HG02885 (cell line): ENCODE measurements at regions not wholly inside any gene's neighbourhood (a gene's known extent, or its start where the extent isn't known, plus 50 kb on each side); places are given as distances from the start of the nearest gene placed in this dataset.

Source experiments
- ATAC-seq: cut with Tn5 transposase; IDR thresholded peaks from one replicate; pipeline ENCODE4 v1.9.1; 2021; ENCODE audit warnings: mild to moderate bottlenecking; ENCODE audit not compliant: unreplicated experiment, poor library complexity

- ATAC-seq, result no peak
Observed at GRCh38 chr7:93016681-93017381, 100.9 kb downstream of the SAMD9 start.

GRCh38 chr7:93015779-93016481 lies 101.8 kb downstream of the SAMD9 start:
- ATAC-seq, result no peak

DNA sequence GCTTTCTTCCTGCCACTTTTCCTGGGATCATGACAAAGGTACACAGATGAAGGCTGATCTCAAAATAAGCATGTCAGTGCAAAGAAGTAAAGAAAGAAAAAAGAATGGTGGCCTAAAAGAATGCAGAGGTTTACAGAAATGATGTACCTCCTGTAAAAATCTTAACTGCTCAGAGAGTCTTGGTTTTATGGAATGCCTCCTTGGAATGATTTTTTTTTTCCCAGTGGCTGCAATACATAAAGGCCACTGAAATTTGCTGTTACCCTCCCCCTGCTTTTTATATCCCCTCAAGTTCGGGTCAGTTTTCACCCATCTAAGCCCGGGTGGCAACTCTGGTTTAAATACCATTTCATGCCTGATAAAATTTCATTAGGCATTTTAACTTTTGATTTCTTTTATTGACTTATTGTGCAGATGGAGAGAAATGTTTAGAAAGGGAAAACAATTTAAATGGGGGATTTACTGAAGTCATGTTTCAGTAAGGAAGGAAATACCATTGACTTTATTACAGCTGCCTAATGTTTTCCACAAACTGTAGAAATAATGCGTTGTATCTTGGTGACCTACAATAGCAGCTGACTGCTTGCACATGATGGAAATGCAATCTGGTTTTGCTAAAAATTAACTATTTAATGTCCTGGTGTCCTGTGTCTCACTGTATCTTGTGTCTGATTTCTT lies 102.5 kb downstream of the SAMD9 start:
- no peak for ATAC-seq

GRCh38 chr7:93014410-93014809 lies 103.4 kb downstream of the SAMD9 start:
- ATAC-seq, result no peak

GRCh38 chr7:93013446-93014061 lies 104.2 kb downstream of the SAMD9 start:
- ATAC-seq, result no peak

DNA sequence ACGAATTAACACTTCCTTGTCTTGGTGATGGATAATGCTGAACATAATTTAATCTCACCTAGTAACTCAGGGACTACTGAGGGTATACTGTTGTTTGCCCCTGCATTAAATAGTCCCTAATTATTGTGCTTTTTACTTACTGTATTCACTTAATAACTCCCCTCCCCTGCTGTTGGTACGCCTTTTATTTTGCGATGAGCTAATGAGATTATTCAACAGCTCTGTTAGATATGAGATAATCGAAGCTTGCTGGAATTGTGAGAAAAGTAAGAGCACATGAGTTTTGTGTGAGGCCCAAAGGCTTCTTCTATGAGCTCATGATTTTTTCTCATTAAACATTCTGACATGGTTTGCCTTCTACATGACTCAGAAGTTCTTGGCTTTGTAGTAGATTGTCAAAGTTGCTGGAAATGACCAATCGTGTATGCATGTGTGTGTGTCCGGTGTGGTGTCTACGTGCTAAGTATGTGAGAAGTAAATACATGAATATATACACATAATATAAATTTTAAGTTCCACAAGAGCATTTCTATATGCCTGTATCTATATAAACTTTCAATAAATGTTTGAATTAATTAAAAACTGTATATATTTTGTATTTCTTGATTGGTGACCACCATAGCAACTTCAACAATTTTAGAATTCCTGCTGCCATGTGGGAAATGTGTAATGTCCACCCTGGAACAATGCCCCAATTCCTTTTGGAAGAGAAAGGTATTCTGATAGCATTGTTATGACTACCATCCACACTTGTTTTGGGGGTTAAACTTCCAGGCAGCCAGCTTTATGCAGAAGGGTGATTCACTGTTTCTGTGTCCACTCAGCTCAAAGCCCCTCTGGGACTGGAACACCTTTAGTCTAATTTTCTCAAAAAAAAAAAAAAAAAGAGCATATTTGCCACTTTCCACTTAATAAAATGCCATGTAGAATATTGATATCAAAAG lies 106.2 kb downstream of the SAMD9 start:
- ATAC-seq, result no peak

GRCh38 chr7:93008833-93009232 lies 108.9 kb downstream of the SAMD9 start:
- ATAC-seq, result no peak

GRCh38 chr7:93006480-93007095 lies 111.2 kb downstream of the SAMD9 start:
- ATAC-seq, result no peak

DNA sequence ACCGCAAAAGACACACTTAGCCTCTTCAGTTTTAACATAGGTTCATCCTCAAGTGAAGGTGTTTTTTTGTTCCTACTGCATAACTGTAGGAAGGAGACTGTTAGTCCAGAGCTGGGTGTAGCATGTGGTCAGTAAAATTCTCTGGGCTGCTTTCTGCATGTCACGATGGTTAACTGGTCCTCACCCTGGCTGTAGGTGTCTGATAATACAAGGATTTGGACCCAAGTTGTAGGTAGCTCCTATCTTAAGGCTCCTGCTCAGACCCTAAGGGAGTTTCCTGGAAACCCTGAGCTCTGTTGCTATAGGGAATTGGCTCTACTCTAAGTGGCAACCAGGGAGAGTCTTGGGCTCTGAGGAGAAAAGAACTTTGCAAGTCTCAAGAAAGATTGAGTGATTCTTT lies 112.9 kb downstream of the SAMD9 start:
- no peak for ATAC-seq

DNA sequence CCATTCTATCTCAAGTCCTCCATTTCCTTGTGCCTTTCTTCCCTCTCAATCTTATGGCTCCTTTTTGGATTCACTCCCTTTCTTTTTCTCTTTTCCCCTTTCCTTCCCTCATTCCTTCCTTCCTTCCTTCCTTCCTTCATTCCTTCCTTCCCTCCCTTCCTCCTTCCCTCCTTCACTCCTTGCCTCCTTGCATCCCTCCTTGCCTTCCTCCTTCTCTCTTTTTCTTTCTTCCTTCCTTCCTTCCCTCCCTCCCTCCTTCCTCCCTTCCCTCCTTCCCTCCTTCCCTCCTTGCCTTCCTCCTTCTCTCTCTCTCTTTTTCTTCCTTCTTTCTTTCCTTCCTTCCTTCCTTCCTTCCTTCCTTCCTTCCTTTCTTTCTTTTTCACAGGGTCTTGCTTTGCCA lies 120.1 kb downstream of the SAMD9 start:
- no peak for ATAC-seq

DNA sequence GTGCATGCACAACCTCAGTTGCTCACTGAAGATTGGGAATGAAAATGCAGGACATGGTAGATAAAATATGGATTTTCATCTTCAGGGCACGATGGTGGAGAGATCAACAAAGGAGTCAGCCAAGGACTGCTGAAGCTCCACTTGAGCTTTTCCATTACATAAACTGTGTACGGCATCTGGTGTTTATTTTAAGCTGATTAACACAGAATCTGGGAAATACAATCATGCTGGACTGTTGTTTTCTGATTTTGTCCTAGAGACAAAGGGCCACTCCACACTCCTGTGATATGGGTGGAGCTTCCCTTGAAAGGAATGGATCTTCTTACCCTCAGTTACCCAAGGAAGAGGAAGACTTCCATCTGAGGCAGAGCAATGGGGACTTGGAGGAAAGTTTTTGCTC lies 120.6 kb downstream of the SAMD9 start:
- no peak for ATAC-seq

- ATAC-seq, result no peak
Observed at GRCh38 chr7:92994901-92995300, 122.9 kb downstream of the SAMD9 start.

GRCh38 chr7:92992932-92993331 lies 124.8 kb downstream of the SAMD9 start:
- no peak for ATAC-seq

GRCh38 chr7:92992483-92992882 lies 125.3 kb downstream of the SAMD9 start:
- ATAC-seq, result no peak

DNA sequence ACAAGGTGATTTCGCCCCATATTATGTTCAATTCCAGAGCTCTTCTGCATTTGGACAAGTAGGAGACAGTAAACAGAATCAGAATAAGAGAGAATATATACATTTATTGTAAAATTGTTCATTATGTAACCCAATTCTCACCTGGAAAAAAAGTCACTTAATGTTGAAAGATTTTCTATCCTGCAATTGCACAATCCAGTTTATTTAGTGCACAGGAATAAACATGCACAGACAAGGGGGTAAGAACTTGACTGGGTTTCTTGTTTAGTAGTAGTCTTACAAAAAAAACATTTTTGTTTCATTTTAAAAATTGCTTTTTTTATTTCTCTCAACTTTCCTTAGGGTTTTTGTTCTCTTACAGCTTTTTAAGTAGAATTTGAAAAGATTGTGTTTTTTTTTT lies 126.6 kb downstream of the SAMD9 start:
- ATAC-seq, result no peak

DNA sequence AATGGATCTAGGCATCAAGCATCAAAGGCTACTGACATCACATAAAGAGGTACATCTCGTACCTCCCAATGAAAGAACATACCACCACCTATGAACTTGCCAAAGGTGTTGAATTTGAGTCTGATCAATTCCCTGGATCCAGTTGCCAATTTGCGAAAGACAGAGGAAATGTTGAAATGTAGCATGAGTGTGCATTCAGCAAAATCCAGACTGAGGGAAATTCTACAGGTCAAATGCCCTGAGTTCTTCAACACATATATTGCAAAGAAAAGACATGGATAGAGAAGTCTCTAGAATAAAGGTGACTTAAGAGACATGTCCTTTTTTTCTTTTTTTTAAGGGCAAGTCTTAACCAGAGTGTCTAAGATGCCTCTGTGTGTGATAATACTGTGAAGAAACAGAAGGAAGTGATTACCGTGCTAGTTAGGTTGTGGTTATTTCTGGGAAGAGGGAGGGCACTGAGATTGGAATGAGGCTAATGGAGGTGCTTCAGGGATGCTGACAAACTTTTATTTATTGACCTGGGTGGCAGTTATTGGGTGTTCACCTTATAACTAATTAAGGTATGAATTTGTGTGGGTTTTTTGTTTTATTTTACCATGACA lies 128.7 kb downstream of the SAMD9 start:
- ATAC-seq, result no peak

DNA sequence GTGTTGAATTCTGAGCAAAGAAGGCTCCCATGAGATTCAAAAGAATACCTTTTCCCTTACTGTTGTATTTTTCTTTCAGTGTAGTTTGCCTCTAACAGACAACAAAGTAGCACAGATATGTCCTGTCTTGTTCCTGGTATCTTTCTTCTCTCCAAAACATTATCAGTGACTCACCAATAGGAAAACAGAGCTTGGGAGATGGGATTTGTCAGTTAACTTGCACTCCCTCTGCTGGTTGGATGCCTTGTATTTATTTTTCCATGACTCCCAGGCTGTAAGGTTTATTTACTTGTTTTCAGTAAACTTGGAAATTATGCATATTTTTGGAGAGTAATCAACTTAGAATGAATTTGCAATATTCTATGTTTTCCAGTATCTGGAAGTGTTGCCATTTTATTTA lies 129.7 kb downstream of the SAMD9 start:
- no peak for ATAC-seq

GRCh38 chr7:92987538-92987937 lies 130.2 kb downstream of the SAMD9 start:
- no peak for ATAC-seq

DNA sequence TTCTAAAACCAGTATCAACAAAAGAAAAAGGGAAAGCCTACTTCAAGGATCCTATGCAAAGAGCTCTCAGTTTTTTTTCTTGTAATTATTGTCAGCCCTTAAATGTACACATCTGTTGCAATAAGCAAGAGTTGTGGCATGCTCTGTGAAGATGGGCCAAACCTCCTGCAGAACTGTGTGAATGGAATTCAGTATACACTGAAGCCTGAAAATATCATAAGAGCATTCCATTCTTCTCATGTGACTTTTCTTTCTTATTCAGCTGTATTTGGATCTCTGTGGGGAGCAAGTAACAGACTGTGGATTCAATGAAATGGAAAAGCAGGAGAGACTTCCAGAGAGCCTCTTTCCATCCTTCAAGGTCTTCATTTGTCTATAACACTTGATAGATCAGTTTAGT lies 130.7 kb downstream of the SAMD9 start:
- ATAC-seq, result no peak
